HG02970 (cell line): ENCODE measurements at regions not wholly inside any gene's neighbourhood (a gene's known extent, or its start where the extent isn't known, plus 50 kb on each side); places are given as distances from the start of the nearest gene placed in this dataset.
A peak's percentile ranks its signal among the peaks of the same experiment; 100 is the strongest.

Experiments used
- ATAC-seq: cut with Tn5 transposase; IDR thresholded peaks from one replicate; pipeline ENCODE4 v1.9.1; 2021; ENCODE audit warnings: mild to moderate bottlenecking, moderate library complexity, moderate number of reproducible peaks; ENCODE audit not compliant: unreplicated experiment, low FRiP score

- no peak for ATAC-seq
These were observed 151.2 kb upstream of the TNR start for GRCh38 chr1:175894581-175894980.

GRCh38 chr1:175893192-175893591 lies 149.8 kb upstream of the TNR start:
- no peak for ATAC-seq

GRCh38 chr1:175892686-175893085 lies 149.3 kb upstream of the TNR start:
- no peak for ATAC-seq

- ATAC-seq = no peak
These were observed 148.5 kb upstream of the TNR start for GRCh38 chr1:175891783-175892309.

GRCh38 chr1:175890958-175891357 lies 147.6 kb upstream of the TNR start:
- no peak for ATAC-seq

- ATAC-seq = no peak
These were observed 146.5 kb upstream of the TNR start for GRCh38 chr1:175889848-175890247.

- no peak for ATAC-seq
These were observed 145.6 kb upstream of the TNR start for GRCh38 chr1:175888996-175889395.

- no peak for ATAC-seq
These were observed 144.6 kb upstream of the TNR start for GRCh38 chr1:175887981-175888428.

- no peak for ATAC-seq
These were observed 144.1 kb upstream of the TNR start for GRCh38 chr1:175887521-175887920.

GRCh38 chr1:175885326-175885725 lies 141.9 kb upstream of the TNR start:
- ATAC-seq = no peak

- no peak for ATAC-seq
These were observed 141.0 kb upstream of the TNR start for GRCh38 chr1:175884369-175884768.

- ATAC-seq = no peak
These were observed 138.8 kb upstream of the TNR start for GRCh38 chr1:175882192-175882591.

GRCh38 chr1:175881246-175881976 lies 138.0 kb upstream of the TNR start:
- no peak for ATAC-seq

- ATAC-seq = no peak
These were observed 135.4 kb upstream of the TNR start for GRCh38 chr1:175878775-175879174.

GRCh38 chr1:175877939-175878737 lies 134.7 kb upstream of the TNR start:
- ATAC-seq = no peak

GRCh38 chr1:175875556-175875955 lies 132.2 kb upstream of the TNR start:
- no peak for ATAC-seq

GRCh38 chr1:175874081-175874480 lies 130.7 kb upstream of the TNR start:
- ATAC-seq = no peak

- ATAC-seq = peak; percentile 52
These were observed 130.0 kb upstream of the TNR start for GRCh38 chr1:175873290-175873935.

- no peak for ATAC-seq
These were observed 129.2 kb upstream of the TNR start for GRCh38 chr1:175872588-175872987.

- ATAC-seq = no peak
These were observed 128.3 kb upstream of the TNR start for GRCh38 chr1:175871647-175872046.

GRCh38 chr1:175870217-175870616 lies 126.8 kb upstream of the TNR start:
- no peak for ATAC-seq
